Lower leg skin (tissue), 4 donors: ENCODE measurements at regions not wholly inside any gene's neighbourhood (a gene's known extent, or its start where the extent isn't known, plus 50 kb on each side); places are given as distances from the start of the nearest gene placed in this dataset.

ENCODE experiments used
- DNase-seq, 2 donors: peaks; one replicate each; pipeline ENCODE4 v3.0.0-alpha.2; 2019; ENCODE audit warnings: low spot score in 2 of 2
- H3K4me3 ChIP-seq: fragments of 200-600 bp; sonication (generic); 2 replicates; pipeline ENCODE4 v1.5.1; 2017; ENCODE audit warnings: mild to moderate bottlenecking, low read depth; ENCODE audit not compliant: poor library complexity, severe bottlenecking
- CTCF ChIP-seq, 3 donors: fragments of 450-650 bp; IDR thresholded peaks; one replicate each; pipeline ENCODE4 v1.5.1; 2016; ENCODE audit warnings: antibody characterized with exemption in 3 of 3, mild to moderate bottlenecking in 3 of 3, moderate library complexity in 2 of 3
- POLR2A ChIP-seq, 2 donors: fragments of 450-650 bp; IDR thresholded peaks; one replicate each; pipeline ENCODE4 v1.6.1; 2016 to 2017; ENCODE audit warnings: antibody characterized with exemption in 2 of 2, mild to moderate bottlenecking in 1 of 2, moderate library complexity in 1 of 2
- WGBS, 2 donors: methylation state at CpG; one replicate each; pipeline ENCODE4 v1.1.5; 2018; 5-methylcytosine and 5-hydroxymethylcytosine counted together
- intact Hi-C: fragments of 100-400 bp; cut with DNase I; formaldehyde crosslinking; loops from one replicate; pipeline ENCODE4 v1.15.0; 2023; ENCODE audit warnings: low total_unique reads

DNA sequence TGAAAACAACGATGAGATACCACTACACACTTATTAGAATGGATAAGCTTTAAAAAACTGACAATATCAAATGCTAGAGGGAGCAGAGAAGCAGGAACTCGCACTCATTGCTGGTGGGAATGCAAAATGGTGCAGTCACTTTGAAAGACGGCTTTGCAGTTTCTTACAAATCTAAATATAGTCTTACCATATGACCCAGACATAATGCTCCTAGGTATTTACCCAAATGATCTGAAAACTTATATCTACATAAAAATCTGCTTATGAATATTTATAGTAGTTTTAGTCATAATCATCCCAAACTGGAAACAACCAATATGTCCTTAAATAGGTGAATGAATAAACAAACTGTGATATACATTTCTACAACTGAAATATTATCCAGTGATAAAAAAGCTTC lies 430.9 kb downstream of the MATN1 start:
- H3K4me3 ChIP-seq: no peak overlapping the region
- WGBS, 2 donors: 81 to 85% methylated on average over 3 of the region's 3 CpGs
- intact Hi-C loops: no loop called here
- DNase-seq: no peak
- TF ChIP-seq POLR2A (IDR thresholded peaks at IDR 0.05): no peak

DNA sequence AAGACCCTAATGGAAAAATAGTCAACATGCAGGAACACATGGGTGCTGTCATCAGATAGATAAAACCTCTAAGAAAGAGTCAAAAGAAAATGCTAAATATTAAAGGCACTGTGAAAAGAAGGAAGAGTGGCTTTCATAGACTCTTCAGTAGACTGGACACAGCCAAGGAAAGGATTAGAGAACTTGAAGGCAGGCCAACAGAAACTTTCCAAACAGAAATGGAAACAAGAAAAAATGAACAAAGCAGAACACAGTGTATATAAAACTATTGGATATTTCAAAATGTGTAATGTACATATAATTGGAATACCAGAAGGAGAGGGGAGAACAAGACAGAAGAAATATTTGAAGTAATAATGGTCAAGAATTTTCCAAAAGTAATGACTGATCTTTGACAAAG lies 431.9 kb downstream of the MATN1 start:
- intact Hi-C loops: no loop called here
- no peak for DNase-seq
- no peak overlapping the region for H3K4me3 ChIP-seq
- TF ChIP-seq POLR2A (IDR thresholded peaks at IDR 0.05): no peak
- TF ChIP-seq CTCF (IDR thresholded peaks at IDR 0.05): no peak

DNA sequence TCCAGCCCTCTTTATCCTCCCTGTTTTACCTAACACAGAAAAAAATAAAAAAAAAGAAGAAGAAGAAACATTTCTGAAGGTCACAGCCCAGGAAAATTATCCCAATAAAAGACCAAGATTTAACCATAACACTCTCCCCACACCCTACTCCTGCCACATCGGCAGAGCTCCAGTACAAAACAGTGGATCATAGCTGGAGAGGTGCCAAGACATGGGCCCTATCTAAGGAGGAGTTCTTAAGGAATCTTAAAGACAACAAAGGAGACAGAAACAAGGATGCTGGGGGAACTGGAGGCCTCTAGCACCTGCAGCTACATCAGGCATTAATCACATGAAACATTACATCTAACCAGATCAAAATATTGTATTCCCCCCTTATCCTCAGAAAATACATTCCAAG lies 432.8 kb downstream of the MATN1 start:
- peak in 1 of 2 donors; percentile 9 for DNase-seq
- intact Hi-C loops: no loop called here
- 29 to 37% methylated on average over 1 of the region's 1 CpG for WGBS, 2 donors
- H3K4me3 ChIP-seq: no peak overlapping the region
- TF ChIP-seq CTCF (IDR thresholded peaks at IDR 0.05): no peak
- TF ChIP-seq POLR2A (IDR thresholded peaks at IDR 0.05): no peak

DNA sequence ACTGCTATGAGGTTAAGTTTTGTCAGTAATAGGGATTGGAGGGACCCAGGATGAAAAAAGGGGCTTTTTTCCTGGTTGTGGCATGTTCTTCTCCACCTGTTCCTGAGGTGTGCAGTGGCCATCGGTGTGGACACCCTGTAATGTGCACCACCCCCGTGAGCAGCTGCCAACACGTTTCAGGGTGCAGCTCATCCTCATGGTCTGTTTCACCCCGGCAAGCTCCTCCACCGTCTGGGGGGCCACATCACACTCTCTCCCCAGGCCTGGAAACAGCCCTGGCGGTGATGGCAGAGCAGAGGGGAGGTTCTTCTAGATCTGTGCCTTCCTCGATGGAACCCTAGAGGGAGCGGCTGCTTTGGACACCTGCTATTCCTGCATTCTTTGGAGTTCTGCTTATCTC lies 435.4 kb downstream of the MATN1 start:
- TF ChIP-seq POLR2A (IDR thresholded peaks at IDR 0.05) (no peak), CTCF (IDR thresholded peaks at IDR 0.05) (no peak)
- WGBS, 2 donors: 90 to 94% methylated on average over 8 of the region's 8 CpGs
- intact Hi-C loops: no loop called here
- no peak overlapping the region for H3K4me3 ChIP-seq
- DNase-seq: peak in 1 of 2 donors; percentile 32

DNA sequence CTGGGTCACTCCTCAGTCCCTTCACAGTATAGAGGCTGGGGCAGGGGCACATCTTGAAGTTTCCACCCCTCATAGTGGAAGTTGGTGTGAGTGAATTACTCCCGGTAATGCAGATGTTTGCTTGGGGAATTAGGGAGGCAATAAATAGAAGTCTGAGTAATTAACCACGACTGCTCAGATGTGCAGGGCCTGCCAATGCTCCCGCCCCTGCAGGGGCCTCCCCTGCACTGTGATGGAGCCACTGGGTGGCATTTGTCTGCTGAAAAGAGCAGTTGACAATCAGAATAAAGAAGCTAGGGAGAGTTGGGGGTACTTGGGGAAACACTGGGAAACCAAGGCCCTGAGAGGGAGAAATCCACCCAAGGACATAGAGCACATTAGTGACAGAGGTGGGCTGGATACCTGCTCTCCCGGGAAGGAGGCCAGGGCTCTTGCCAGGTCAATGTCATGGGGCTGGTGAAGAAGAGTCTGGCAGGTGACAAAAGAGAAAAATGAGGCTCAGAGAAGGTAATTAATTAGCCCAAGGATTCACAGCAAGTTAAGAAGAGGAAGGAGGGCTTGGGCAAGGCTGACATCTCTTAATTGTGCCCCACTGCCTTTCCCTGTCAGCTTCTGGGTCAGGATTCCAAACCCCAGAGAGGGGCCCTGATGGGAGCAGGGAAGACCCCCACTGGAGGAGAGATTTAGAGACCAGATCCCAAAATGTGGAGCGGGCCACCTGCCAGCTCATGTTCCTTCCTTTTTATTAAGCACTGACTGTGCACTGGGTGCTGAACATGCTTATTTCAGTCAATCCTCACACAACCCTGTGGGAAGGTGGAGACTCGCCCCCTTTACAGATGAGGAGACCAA lies 436.2 kb downstream of the MATN1 start:
- no peak for TF ChIP-seq POLR2A (IDR thresholded peaks at IDR 0.05)
- TF ChIP-seq CTCF (IDR thresholded peaks at IDR 0.05): no peak
- WGBS, 2 donors: 42 to 49% methylated on average over 6 of the region's 6 CpGs
- intact Hi-C loops: no loop called here
- DNase-seq: peak in 1 of 2 donors; percentile 62
- no peak overlapping the region for H3K4me3 ChIP-seq

- H3K4me3 ChIP-seq: no peak overlapping the region
- intact Hi-C loops: no loop called here
- TF ChIP-seq CTCF (IDR thresholded peaks at IDR 0.05) (no peak), POLR2A (IDR thresholded peaks at IDR 0.05) (no peak)
- 62 to 74% methylated on average over 12 of the region's 13 CpGs for WGBS, 2 donors
- peak in 1 of 2 donors; percentile 72 for DNase-seq
Measured at GRCh38 chr1:30286241-30286987, 437.0 kb downstream of the MATN1 start.
